PC-9 (cell line): ENCODE measurements at regions not wholly inside any gene's neighbourhood (a gene's known extent, or its start where the extent isn't known, plus 50 kb on each side); places are given as distances from the start of the nearest gene placed in this dataset.

Source experiments
- BruUV-seq: library from RNA; stranded (reverse); fragments of 400-500 nt; replicated peaks from 2 replicates; lab custom pipeline; 2021; lab: Mats Ljungman, UMichigan
- CTCF ChIA-PET: fragments of 300-600 bp; sonication (Branson Sonifier 250); formaldehyde crosslinking; loops from one replicate; lab custom pipeline; 2022; ENCODE audit warnings: antibody characterized with exemption; lab: Charles Lee
- POLR2A ChIA-PET: fragments of 300-600 bp; sonication (Branson Sonifier 250); formaldehyde crosslinking; loops from one replicate; lab custom pipeline; 2022; ENCODE audit warnings: antibody characterized with exemption; ENCODE audit not compliant: unreplicated experiment; lab: Charles Lee
- DNase-seq, 2 experiments: peaks; one replicate each; pipeline versions ENCODE4 v3.0.0 to v3.0.0-alpha.2; 2015 to 2022; ENCODE audit warnings: mixed read lengths in 1 of 2
- H2AFZ ChIP-seq: fragments of 200-600 bp; sonication (generic); 2 replicates; pipeline ENCODE4 v1.8.1; 2017; ENCODE audit warnings: antibody characterized with exemption
- H3F3A ChIP-seq: fragments of 200-600 bp; sonication (generic); 2 replicates; pipeline ENCODE4 v1.8.1; 2017; ENCODE audit warnings: antibody characterized with exemption, mild to moderate bottlenecking, low read depth; ENCODE audit not compliant: insufficient read depth
- H3K27ac ChIP-seq: fragments of 200-600 bp; sonication (generic); 2 replicates; pipeline ENCODE4 v1.6.1; 2016; ENCODE audit warnings: mixed run types
- H3K27me3 ChIP-seq: fragments of 200-600 bp; sonication (generic); 2 replicates; pipeline ENCODE4 v1.6.1; 2016; ENCODE audit warnings: low read depth, mixed run types; ENCODE audit not compliant: insufficient read depth
- H3K36me3 ChIP-seq: fragments of 200-600 bp; sonication (generic); 2 replicates; pipeline ENCODE4 v1.6.1; 2016; ENCODE audit warnings: low read depth, mixed run types
- H3K4me1 ChIP-seq: fragments of 200-600 bp; sonication (generic); replicated peaks from 2 replicates; pipeline ENCODE4 v1.6.1; 2016; ENCODE audit warnings: mixed run types; ENCODE audit not compliant: insufficient read depth
- H3K4me2 ChIP-seq: fragments of 200-600 bp; sonication (generic); 2 replicates; pipeline ENCODE4 v1.6.1; 2017; ENCODE audit warnings: mixed run types
- H3K4me3 ChIP-seq: fragments of 200-600 bp; sonication (generic); 2 replicates; pipeline ENCODE4 v1.6.1; 2016; ENCODE audit warnings: mixed run types
- H3K79me2 ChIP-seq: fragments of 200-600 bp; sonication (generic); 2 replicates; pipeline ENCODE4 v1.6.1; 2017; ENCODE audit warnings: low read depth, mixed run types
- H3K9me2 ChIP-seq: fragments of 200-600 bp; sonication (generic); 2 replicates; pipeline ENCODE4 v1.8.1; 2017; ENCODE audit warnings: mild to moderate bottlenecking; ENCODE audit not compliant: insufficient read depth
- H3K9me3 ChIP-seq: fragments of 200-600 bp; sonication (generic); 2 replicates; pipeline ENCODE4 v1.8.1; 2016; ENCODE audit warnings: low read depth; ENCODE audit not compliant: insufficient read depth
- H4K20me1 ChIP-seq: fragments of 200-600 bp; sonication (generic); 2 replicates; pipeline ENCODE4 v1.8.1; 2017; ENCODE audit not compliant: insufficient read depth
- CTCF ChIP-seq: fragments of 200-600 bp; sonication (generic); conservative IDR thresholded peaks from 2 replicates; pipeline ENCODE4 v1.6.1; 2017; ENCODE audit warnings: mixed run types, antibody characterized with exemption, mild to moderate bottlenecking, moderate library complexity
- EZH2 ChIP-seq: fragments of 200-600 bp; sonication (generic); IDR thresholded peaks from 2 replicates; pipeline ENCODE4 v1.8.0; 2017; ENCODE audit warnings: antibody characterized with exemption, low read depth
- intact Hi-C: fragments of 100-400 bp; cut with micrococcal nuclease; formaldehyde crosslinking; loops from one replicate; pipeline ENCODE4 v1.10.0; 2022; ENCODE audit not compliant: unreplicated experiment

GRCh38 chr20:40939667-40940066 lies 89.0 kb upstream of the TOP1 start:
- no TSS peak for BruUV-seq
- Histone ChIP-seq H2AFZ (no peak overlapping the region), H4K20me1 (no peaks in the 10 kb centered on the region), H3K4me2 (no peak overlapping the region), H3K4me3 (no peak overlapping the region), H3K4me1 (no peaks in the 10 kb centered on the region), H3K36me3 (no peaks in the 10 kb centered on the region), H3F3A (no peaks in the 10 kb centered on the region), H3K9me3 (no peaks in the 10 kb centered on the region), H3K27me3 (peaks cover 25% of the 10 kb centered on the region), H3K79me2 (no peaks in the 10 kb centered on the region), H3K9me2 (no peaks in the 10 kb centered on the region), H3K27ac (no peak overlapping the region)
- TF ChIP-seq CTCF (no peak), EZH2 (no peak)
- intact Hi-C loops, result no loop called here
- DNase-seq, result no peak
- ChIA-PET CTCF (no interaction called here), POLR2A (no interaction called here)

- H3K4me1 ChIP-seq, result no peaks in the 10 kb centered on the region
- H4K20me1 ChIP-seq, result no peaks in the 10 kb centered on the region
- no peaks in the 10 kb centered on the region for H3K36me3 ChIP-seq
- peaks cover 32% of the 10 kb centered on the region for H3K27me3 ChIP-seq
- no peak overlapping the region for H3K4me2 ChIP-seq
- no peak overlapping the region for H3K4me3 ChIP-seq
- H3K9me2 ChIP-seq, result no peaks in the 10 kb centered on the region
- H3K79me2 ChIP-seq, result no peaks in the 10 kb centered on the region
- H3F3A ChIP-seq, result no peaks in the 10 kb centered on the region
- DNase-seq, result no peak
- no peaks in the 10 kb centered on the region for H3K9me3 ChIP-seq
- CTCF ChIA-PET, result no interaction called here
- no peak overlapping the region for H2AFZ ChIP-seq
- no peak overlapping the region for H3K27ac ChIP-seq
- POLR2A ChIA-PET, result no interaction called here
- intact Hi-C loops, result no loop called here
- no peak for TF ChIP-seq CTCF
- no peak for TF ChIP-seq EZH2
- BruUV-seq, result no TSS peak
Measured at GRCh38 chr20:40941133-40941610, 87.5 kb upstream of the TOP1 start.

- CTCF ChIA-PET, result no interaction called here
- Histone ChIP-seq H3K4me3 (no peak overlapping the region), H3K36me3 (no peaks in the 10 kb centered on the region), H3K4me2 (no peak overlapping the region), H3K27me3 (peaks cover 26% of the 10 kb centered on the region), H3K27ac (no peak overlapping the region), H4K20me1 (no peaks in the 10 kb centered on the region), H3F3A (no peaks in the 10 kb centered on the region), H2AFZ (no peak overlapping the region), H3K79me2 (no peaks in the 10 kb centered on the region), H3K4me1 (no peaks in the 10 kb centered on the region), H3K9me3 (no peaks in the 10 kb centered on the region), H3K9me2 (no peaks in the 10 kb centered on the region)
- BruUV-seq, result no TSS peak
- TF ChIP-seq EZH2 (no peak), CTCF (no peak)
- no peak for DNase-seq
- intact Hi-C loops, result no loop called here
- POLR2A ChIA-PET, result no interaction called here
Measured at GRCh38 chr20:40942006-40942405, 86.6 kb upstream of the TOP1 start.
